Activated T-cell treated with anti-CD3 and anti-CD28 coated beads, Interleukin-2, amount 50 U/mL, for 48 hours (primary cell): ENCODE measurements at regions not wholly inside any gene's neighbourhood (a gene's known extent, or its start where the extent isn't known, plus 50 kb on each side); places are given as distances from the start of the nearest gene placed in this dataset.

ENCODE experiments used
- DNase-seq, 2 experiments: peaks; one replicate each; pipeline ENCODE4 v3.0.0-alpha.2; 2020

GRCh38 chr5:164748861-164749260 is 1243.4 kb downstream of the MAT2B start:
- no peak for DNase-seq

- DNase-seq, result no peak
Measured at GRCh38 chr5:164753434-164753833, 1248.0 kb downstream of the MAT2B start.

GRCh38 chr5:164763206-164763605 is 1257.8 kb downstream of the MAT2B start:
- DNase-seq, result no peak

- no peak for DNase-seq
Measured at GRCh38 chr5:164772122-164772521, 1266.7 kb downstream of the MAT2B start.

GRCh38 chr5:164784230-164784629 is 1278.8 kb downstream of the MAT2B start:
- DNase-seq, result no peak

GRCh38 chr5:164798110-164798509 is 1292.7 kb downstream of the MAT2B start:
- DNase-seq, result no peak

- no peak for DNase-seq
Measured at GRCh38 chr5:164799391-164799790, 1294.0 kb downstream of the MAT2B start.

GRCh38 chr5:164801910-164802309 is 1296.5 kb downstream of the MAT2B start:
- DNase-seq, result no peak

GRCh38 chr5:164809821-164810220 is 1304.4 kb downstream of the MAT2B start:
- DNase-seq, result no peak

GRCh38 chr5:164818445-164818844 is 1313.0 kb downstream of the MAT2B start:
- no peak for DNase-seq

GRCh38 chr5:164824671-164825070 is 1319.3 kb downstream of the MAT2B start:
- no peak for DNase-seq

- no peak for DNase-seq
Measured at GRCh38 chr5:164832516-164832915, 1327.1 kb downstream of the MAT2B start.

- no peak for DNase-seq
Measured at GRCh38 chr5:164844348-164844747, 1338.9 kb downstream of the MAT2B start.

- no peak for DNase-seq
Measured at GRCh38 chr5:164860896-164861295, 1355.5 kb downstream of the MAT2B start.

- no peak for DNase-seq
Measured at GRCh38 chr5:164861610-164862009, 1356.2 kb downstream of the MAT2B start.

GRCh38 chr5:164868761-164869160 is 1363.3 kb downstream of the MAT2B start:
- no peak for DNase-seq

GRCh38 chr5:164869325-164869724 is 1363.9 kb downstream of the MAT2B start:
- DNase-seq, result no peak

- no peak for DNase-seq
Measured at GRCh38 chr5:164876793-164877192, 1371.4 kb downstream of the MAT2B start.

- no peak for DNase-seq
Measured at GRCh38 chr5:164881442-164881841, 1376.0 kb downstream of the MAT2B start.

GRCh38 chr5:164885179-164885578 is 1379.8 kb downstream of the MAT2B start:
- DNase-seq, result no peak

GRCh38 chr5:164893071-164893470 is 1387.7 kb downstream of the MAT2B start:
- no peak for DNase-seq

GRCh38 chr5:164898705-164899104 is 1393.3 kb downstream of the MAT2B start:
- no peak for DNase-seq

GRCh38 chr5:164909673-164910072 is 1404.3 kb downstream of the MAT2B start:
- DNase-seq, result no peak

- DNase-seq, result no peak
Measured at GRCh38 chr5:164921722-164922121, 1416.3 kb downstream of the MAT2B start.

GRCh38 chr5:164934039-164934438 is 1428.6 kb downstream of the MAT2B start:
- DNase-seq, result no peak

- DNase-seq, result no peak
Measured at GRCh38 chr5:164934561-164934960, 1429.1 kb downstream of the MAT2B start.
